Gastroesophageal sphincter (tissue), 4 donors: ENCODE measurements at regions not wholly inside any gene's neighbourhood (a gene's known extent, or its start where the extent isn't known, plus 50 kb on each side); places are given as distances from the start of the nearest gene placed in this dataset.

Source experiments
- ATAC-seq: fragments of 150-250 bp; one replicate; pipeline ENCODE4 v1.9.1; 2016; ENCODE audit warnings: mild to moderate bottlenecking, moderate library complexity
- H3K27ac ChIP-seq, 4 donors: fragments of 200-600 bp; sonication (generic) in 3 of 4; 1 replicate in 3 of 4; 2 replicates in 1 of 4; pipeline ENCODE4 v1.5.1; 2016 to 2019
- H3K27me3 ChIP-seq: fragments of 200-600 bp; sonication (generic); one replicate; pipeline ENCODE4 v1.5.1; 2019
- H3K36me3 ChIP-seq, 2 donors: fragments of 200-600 bp; sonication (generic); one replicate each; pipeline ENCODE4 v1.5.1; 2019; ENCODE audit warnings: control low read depth in 1 of 2
- H3K4me1 ChIP-seq, 3 donors: fragments of 200-600 bp; sonication (generic); 1 replicate in 2 of 3; 2 replicates in 1 of 3; pipeline ENCODE4 v1.5.1; 2016 to 2019; ENCODE audit warnings: control low read depth in 2 of 3
- H3K4me3 ChIP-seq, 2 donors: fragments of 200-600 bp; sonication (generic); one replicate each; pipeline ENCODE4 v1.5.1; 2019; ENCODE audit warnings: mild to moderate bottlenecking in 1 of 2, moderate library complexity in 1 of 2
- H3K9me3 ChIP-seq, 3 donors: fragments of 200-600 bp; sonication (generic); one replicate each; pipeline ENCODE4 v1.5.1; 2017 to 2019; ENCODE audit warnings: control low read depth in 2 of 3
- EP300 ChIP-seq: sonication (generic); formaldehyde crosslinking; IDR thresholded peaks from one replicate; pipeline ENCODE4 v1.6.1; 2017; ENCODE audit warnings: antibody characterized with exemption, mild to moderate bottlenecking
- POLR2A ChIP-seq, 2 donors: fragments of 450-650 bp; IDR thresholded peaks; one replicate each; pipeline ENCODE4 v1.6.1; 2017; ENCODE audit warnings: antibody characterized with exemption in 2 of 2, mild to moderate bottlenecking in 2 of 2, moderate library complexity in 1 of 2
- POLR2AphosphoS5 ChIP-seq: sonication (generic); formaldehyde crosslinking; IDR thresholded peaks from one replicate; pipeline ENCODE4 v1.6.1; 2017; ENCODE audit warnings: antibody characterized with exemption
- WGBS, 2 donors: methylation state at CpG; one replicate each; pipeline ENCODE4 v1.1.5; 2018; ENCODE audit warnings: low coverage in 1 of 2; 5-methylcytosine and 5-hydroxymethylcytosine counted together
- TF ChIP-seq, protein P1 (sequence below), 4 experiments: fragments of 200-600 bp in 2 of 4; fragments of 450-650 bp in 2 of 4; sonication (generic) in 1 of 4; IDR thresholded peaks; one replicate each; pipeline ENCODE4 v1.5.1; 2017 to 2019; ENCODE audit warnings: antibody characterized with exemption in 4 of 4, mild to moderate bottlenecking in 2 of 4, moderate library complexity in 2 of 4

DNA sequence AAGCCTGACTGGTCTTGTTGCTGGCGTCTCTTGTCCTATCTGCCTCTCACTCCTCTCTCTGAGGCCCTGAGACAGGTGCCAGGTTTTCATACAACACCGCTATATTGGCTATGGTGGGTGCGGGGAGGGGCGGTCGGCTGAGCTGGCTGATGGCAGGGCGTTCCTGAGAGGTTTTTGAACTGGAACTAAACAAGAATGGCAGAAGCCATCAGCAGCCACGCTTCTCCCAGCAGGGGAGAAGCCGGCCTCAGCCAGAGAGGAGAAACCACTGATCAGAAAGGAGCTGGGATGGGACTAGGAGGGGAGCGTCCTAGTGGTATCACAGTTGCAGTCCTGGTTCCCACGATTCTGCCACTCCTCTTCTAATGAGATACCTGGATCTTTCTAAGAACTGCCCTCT lies 89.9 kb upstream of the PRR23E start:
- no peak for ATAC-seq

DNA sequence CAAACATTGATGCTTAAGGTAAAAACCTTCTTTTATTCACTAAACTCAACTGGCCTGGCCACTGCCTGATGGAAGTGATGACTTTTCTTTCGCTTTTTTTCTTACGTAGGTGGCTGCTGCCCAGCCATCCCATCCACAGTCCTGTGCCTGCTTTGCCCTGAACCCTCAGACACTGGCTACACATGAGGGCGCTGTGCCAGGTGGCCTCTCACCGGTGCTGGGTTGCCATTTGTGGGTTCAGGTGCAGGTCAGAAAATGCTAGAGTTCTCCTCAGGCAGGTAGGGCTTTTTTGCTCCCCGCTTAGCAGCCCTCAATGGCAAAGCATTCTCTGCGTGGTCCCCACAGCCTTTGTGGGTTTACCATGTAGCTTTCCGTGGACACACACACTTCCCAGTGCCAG lies 88.3 kb upstream of the PRR23E start:
- 68 to 87% methylated on average over 2 to 6 of the region's 7 CpGs for WGBS, 2 donors
- Histone ChIP-seq H3K36me3 (no peaks in the 10 kb centered on the region), H3K4me3 (no peak overlapping the region), H3K27me3 (peaks cover 34% of the 10 kb centered on the region), H3K9me3 (no peaks in the 10 kb centered on the region), H3K27ac (no peak overlapping the region), H3K4me1 (no peaks in the 10 kb centered on the region)
- no peak for ATAC-seq
- TF ChIP-seq EP300 (no peak), POLR2A (IDR thresholded peaks at IDR 0.05) (no peak), POLR2AphosphoS5 (no peak)
- TF ChIP-seq, protein P1, sequence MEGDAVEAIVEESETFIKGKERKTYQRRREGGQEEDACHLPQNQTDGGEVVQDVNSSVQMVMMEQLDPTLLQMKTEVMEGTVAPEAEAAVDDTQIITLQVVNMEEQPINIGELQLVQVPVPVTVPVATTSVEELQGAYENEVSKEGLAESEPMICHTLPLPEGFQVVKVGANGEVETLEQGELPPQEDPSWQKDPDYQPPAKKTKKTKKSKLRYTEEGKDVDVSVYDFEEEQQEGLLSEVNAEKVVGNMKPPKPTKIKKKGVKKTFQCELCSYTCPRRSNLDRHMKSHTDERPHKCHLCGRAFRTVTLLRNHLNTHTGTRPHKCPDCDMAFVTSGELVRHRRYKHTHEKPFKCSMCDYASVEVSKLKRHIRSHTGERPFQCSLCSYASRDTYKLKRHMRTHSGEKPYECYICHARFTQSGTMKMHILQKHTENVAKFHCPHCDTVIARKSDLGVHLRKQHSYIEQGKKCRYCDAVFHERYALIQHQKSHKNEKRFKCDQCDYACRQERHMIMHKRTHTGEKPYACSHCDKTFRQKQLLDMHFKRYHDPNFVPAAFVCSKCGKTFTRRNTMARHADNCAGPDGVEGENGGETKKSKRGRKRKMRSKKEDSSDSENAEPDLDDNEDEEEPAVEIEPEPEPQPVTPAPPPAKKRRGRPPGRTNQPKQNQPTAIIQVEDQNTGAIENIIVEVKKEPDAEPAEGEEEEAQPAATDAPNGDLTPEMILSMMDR (IDR thresholded peaks at IDR 0.05): no peak

More for the DNA sequence above, 89.9 kb upstream of the PRR23E start:
- peaks cover 34% of the 10 kb centered on the region for H3K27me3 ChIP-seq
- WGBS, 2 donors: 53 to 70% methylated on average over 4 of the region's 10 CpGs
- H3K9me3 ChIP-seq: no peaks in the 10 kb centered on the region
- H3K36me3 ChIP-seq: no peaks in the 10 kb centered on the region
- no peak overlapping the region for H3K4me3 ChIP-seq
- no peak overlapping the region for H3K27ac ChIP-seq
- H3K4me1 ChIP-seq: no peaks in the 10 kb centered on the region
- TF ChIP-seq POLR2AphosphoS5 (no peak), EP300 (no peak), POLR2A (IDR thresholded peaks at IDR 0.05) (no peak)
- TF ChIP-seq, protein P1 (IDR thresholded peaks at IDR 0.05): no peak

DNA sequence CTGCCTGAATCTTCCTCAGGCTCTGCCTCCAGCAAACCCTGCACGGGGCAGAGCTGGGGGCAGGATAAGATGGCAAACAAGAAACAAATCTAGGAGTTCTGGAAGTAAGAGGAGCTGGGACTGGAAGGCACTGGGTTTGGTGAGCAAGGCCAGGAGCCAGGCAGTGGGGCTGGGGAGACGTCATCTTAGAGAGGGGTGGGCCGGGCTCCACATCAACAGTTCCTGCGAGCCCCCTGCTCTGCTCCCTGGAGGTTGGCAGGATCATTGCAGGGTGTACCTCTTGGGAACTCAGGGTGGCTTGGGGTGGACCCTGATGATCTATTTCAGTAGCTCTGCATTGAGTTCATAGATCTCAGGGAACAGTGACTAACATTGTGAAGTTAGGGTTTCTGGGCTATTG lies 87.3 kb upstream of the PRR23E start:
- no peak for TF ChIP-seq POLR2A (IDR thresholded peaks at IDR 0.05)
- TF ChIP-seq, protein P1 (IDR thresholded peaks at IDR 0.05): no peak
- TF ChIP-seq EP300: no peak
- no peak for TF ChIP-seq POLR2AphosphoS5
- WGBS, 2 donors: 72% methylated on average over 3 of the region's 4 CpGs; no CpG with 5 or more reads in 1 of the 2 donors
- ATAC-seq: no peak
- no peak overlapping the region for H3K4me3 ChIP-seq
- H3K27me3 ChIP-seq: peaks cover 30% of the 10 kb centered on the region
- no peaks in the 10 kb centered on the region for H3K36me3 ChIP-seq
- H3K4me1 ChIP-seq: no peaks in the 10 kb centered on the region
- H3K9me3 ChIP-seq: no peaks in the 10 kb centered on the region
- no peak overlapping the region for H3K27ac ChIP-seq

DNA sequence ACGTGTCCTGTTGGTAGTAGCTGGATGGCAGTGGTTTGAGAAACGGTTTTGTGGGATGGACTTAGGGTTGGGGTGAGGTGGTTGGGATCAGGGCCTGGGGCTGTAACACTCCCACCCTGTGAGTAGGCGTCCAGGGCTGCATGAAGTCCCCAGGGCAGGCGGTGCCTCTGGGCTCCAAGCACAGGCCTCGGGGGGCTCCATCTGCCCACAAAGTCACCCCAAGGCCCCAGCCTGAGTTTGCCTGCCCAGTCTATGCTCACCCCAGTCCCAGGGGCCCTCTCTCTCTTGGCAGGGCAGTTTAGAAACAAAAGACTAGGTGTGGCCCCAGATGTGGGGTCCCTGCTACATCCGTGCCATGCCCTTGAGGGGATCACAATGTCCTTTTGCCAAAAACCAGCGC lies 86.9 kb upstream of the PRR23E start:
- Histone ChIP-seq H3K27me3 (peaks cover 26% of the 10 kb centered on the region), H3K36me3 (no peaks in the 10 kb centered on the region), H3K9me3 (peaks cover 0 to 2% (median 0%) of the 10 kb centered on the region in 3 donors), H3K4me3 (no peak overlapping the region), H3K4me1 (no peaks in the 10 kb centered on the region), H3K27ac (no peak overlapping the region)
- no peak for ATAC-seq
- TF ChIP-seq POLR2A (IDR thresholded peaks at IDR 0.05) (no peak), EP300 (no peak), POLR2AphosphoS5 (no peak)
- TF ChIP-seq, protein P1 (IDR thresholded peaks at IDR 0.05): no peak
- 80 to 87% methylated on average over 2 to 4 of the region's 7 CpGs for WGBS, 2 donors

DNA sequence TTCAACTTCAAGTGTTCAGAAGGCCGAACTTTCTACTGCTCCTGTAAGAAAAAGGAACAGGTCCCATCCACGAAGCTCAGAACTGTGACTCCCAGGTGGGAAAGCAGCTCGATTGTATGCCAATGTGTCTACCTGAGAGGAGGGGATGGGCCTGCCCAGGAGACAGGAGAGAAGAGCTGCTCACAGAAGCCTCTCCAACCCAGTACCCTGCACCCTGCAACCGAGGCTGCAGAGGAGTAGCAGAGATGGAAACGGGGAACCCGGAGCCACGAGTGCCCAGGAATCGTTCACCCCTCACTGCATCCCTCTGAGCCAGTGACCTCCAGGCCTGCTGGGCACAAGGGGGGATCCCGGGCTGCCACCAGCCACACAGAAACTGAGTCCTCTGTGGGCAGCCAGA lies 86.5 kb upstream of the PRR23E start:
- no peaks in the 10 kb centered on the region for H3K36me3 ChIP-seq
- TF ChIP-seq, protein P1 (IDR thresholded peaks at IDR 0.05): no peak
- TF ChIP-seq POLR2AphosphoS5 (no peak), POLR2A (IDR thresholded peaks at IDR 0.05) (no peak), EP300 (no peak)
- no peak overlapping the region for H3K27ac ChIP-seq
- no peak for ATAC-seq
- no peaks in the 10 kb centered on the region for H3K4me1 ChIP-seq
- H3K4me3 ChIP-seq: no peak overlapping the region
- peaks cover 22% of the 10 kb centered on the region for H3K27me3 ChIP-seq
- H3K9me3 ChIP-seq: peaks cover 0 to 6% (median 0%) of the 10 kb centered on the region in 3 donors
- WGBS, 2 donors: 85% methylated on average over 5 of the region's 9 CpGs; no CpG with 5 or more reads in 1 of the 2 donors
